Esophagus muscularis mucosa (tissue), 3 donors: ENCODE measurements at regions not wholly inside any gene's neighbourhood (a gene's known extent, or its start where the extent isn't known, plus 50 kb on each side); places are given as distances from the start of the nearest gene placed in this dataset.

ENCODE experiments used
- POLR2A ChIP-seq: fragments of 450-650 bp; IDR thresholded peaks from one replicate; pipeline ENCODE4 v1.6.1; 2017; ENCODE audit warnings: antibody characterized with exemption, moderate library complexity, mild to moderate bottlenecking, low read depth
- TF ChIP-seq, protein P1 (sequence below), 3 experiments: fragments of 200-600 bp in 2 of 3; fragments of 450-650 bp in 1 of 3; sonication (generic) in 2 of 3; IDR thresholded peaks; one replicate each; pipeline ENCODE4 v1.5.1; 2017 to 2019; ENCODE audit warnings: antibody characterized with exemption in 3 of 3, mild to moderate bottlenecking in 2 of 3, moderate library complexity in 1 of 3

DNA sequence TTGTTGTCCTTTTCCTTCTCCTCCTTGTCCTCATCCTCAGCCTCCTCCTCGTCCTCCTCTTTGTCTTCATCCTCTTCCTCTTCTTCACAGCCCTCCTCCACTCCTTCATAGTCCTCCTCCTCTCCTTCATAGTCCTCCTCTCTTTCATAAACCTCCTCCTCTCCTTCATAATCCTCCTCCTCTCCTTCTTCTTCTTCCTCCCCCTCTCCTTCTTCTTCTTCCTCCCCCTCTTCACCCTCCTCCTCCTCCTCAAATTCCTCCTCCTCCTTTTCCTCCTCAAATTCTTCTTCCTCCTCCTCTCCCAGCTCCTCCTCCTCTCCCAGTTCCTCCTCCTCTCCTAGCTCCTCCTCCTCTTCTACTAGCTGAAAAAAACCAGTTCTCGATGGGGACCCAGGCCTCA is 143.8 kb upstream of the RADX start:
- TF ChIP-seq, protein P1, sequence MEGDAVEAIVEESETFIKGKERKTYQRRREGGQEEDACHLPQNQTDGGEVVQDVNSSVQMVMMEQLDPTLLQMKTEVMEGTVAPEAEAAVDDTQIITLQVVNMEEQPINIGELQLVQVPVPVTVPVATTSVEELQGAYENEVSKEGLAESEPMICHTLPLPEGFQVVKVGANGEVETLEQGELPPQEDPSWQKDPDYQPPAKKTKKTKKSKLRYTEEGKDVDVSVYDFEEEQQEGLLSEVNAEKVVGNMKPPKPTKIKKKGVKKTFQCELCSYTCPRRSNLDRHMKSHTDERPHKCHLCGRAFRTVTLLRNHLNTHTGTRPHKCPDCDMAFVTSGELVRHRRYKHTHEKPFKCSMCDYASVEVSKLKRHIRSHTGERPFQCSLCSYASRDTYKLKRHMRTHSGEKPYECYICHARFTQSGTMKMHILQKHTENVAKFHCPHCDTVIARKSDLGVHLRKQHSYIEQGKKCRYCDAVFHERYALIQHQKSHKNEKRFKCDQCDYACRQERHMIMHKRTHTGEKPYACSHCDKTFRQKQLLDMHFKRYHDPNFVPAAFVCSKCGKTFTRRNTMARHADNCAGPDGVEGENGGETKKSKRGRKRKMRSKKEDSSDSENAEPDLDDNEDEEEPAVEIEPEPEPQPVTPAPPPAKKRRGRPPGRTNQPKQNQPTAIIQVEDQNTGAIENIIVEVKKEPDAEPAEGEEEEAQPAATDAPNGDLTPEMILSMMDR (IDR thresholded peaks at IDR 0.05), result no peak
- no peak for TF ChIP-seq POLR2A
